ENCODE measurements at regions not wholly inside any gene's neighbourhood (a gene's known extent, or its start where the extent isn't known, plus 50 kb on each side); places are given as distances from the start of the nearest gene placed in this dataset.

DNA sequence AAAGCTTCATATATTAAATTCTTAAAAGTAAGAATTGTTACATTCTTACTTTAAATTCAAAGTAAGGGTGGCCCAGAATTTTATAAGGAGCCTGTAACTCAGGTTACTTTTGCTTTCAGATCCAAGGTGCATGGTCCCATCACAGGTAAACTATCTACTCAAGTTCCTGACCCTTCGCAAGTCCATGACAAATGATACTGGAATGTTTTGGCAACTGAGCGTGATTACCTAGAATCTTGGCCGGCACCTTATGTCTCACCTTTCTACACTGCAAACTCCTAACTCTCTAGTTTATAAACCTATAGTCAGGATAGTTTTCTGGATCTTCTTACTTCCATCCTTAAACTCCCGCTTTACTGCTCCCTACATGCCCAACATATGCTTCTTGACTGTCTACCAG is 67.9 kb upstream of the HMGN3 start:
- DNase-seq (ENCODE audit: low spot score), result no peak

DNA sequence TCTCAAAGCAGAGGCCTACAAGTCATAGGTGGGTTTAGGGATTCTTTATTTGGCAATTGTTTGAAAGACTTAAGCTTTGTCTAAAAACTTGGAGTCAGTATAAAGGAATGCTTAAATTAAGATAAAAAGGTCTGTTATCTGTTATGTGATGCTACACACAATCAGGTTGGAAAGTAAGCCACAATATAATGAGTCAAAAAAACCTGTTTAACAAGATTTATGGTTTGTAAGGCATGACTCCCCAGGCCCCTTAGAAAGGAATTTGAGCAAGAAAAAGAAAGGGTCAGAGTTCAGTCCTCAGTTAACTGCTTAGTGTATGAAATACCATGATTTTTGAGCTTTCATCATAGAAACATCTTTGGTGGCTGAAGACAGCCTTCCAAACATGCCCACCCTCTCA is 66.8 kb upstream of the HMGN3 start:
- DNase-seq (ENCODE audit: low spot score), result no peak

DNA sequence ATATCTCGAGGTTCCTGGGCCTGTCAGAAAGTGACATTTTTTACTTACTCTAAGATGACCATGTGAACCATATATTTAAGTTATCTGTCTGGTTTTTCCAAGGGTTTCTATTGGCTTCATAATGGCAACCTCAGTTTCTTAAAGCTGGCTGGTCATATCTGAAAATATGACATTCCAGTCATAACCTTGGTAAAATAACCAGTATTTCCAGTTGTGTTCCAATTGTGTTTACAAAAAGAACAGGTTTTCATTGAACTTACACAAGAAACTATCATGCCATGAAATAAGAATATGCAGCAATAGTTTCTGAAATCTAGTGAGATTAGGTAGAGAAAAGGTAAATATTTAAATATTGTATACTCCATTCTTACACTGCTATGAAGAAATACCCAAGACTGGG is 61.7 kb upstream of the HMGN3 start:
- DNase-seq (ENCODE audit: low spot score), result no peak
